H9 (cell line): ENCODE measurements at regions not wholly inside any gene's neighbourhood (a gene's known extent, or its start where the extent isn't known, plus 50 kb on each side); places are given as distances from the start of the nearest gene placed in this dataset.

Experiments used
- DNase-seq: peaks from one replicate; pipeline ENCODE4 v3.0.0-alpha.2; 2017
- H2AFZ ChIP-seq: one replicate; pipeline ENCODE4 v1.6.1; 2013; ENCODE audit warnings: mild to moderate bottlenecking, low read length, control low read depth, moderate library complexity
- H2AK5ac ChIP-seq: 2 replicates; pipeline ENCODE4 v1.6.1; 2013; ENCODE audit warnings: low read length, control low read depth, mixed read lengths; ENCODE audit not compliant: insufficient read length
- H2BK120ac ChIP-seq: one replicate; pipeline ENCODE4 v1.6.1; 2013; ENCODE audit warnings: low read depth, mild to moderate bottlenecking, low read length, control low read depth, inconsistent platforms; ENCODE audit not compliant: poor library complexity, severe bottlenecking
- H2BK12ac ChIP-seq: 2 replicates; pipeline ENCODE4 v1.6.1; 2013; ENCODE audit warnings: low read length, control low read depth, mixed read lengths, low read depth; ENCODE audit not compliant: insufficient read length
- H2BK15ac ChIP-seq: 2 replicates; pipeline ENCODE4 v1.6.1; 2013; ENCODE audit warnings: low read depth, low read length, control low read depth
- H2BK20ac ChIP-seq: one replicate; pipeline ENCODE4 v1.6.1; 2013; ENCODE audit warnings: low read depth, mild to moderate bottlenecking, low read length, control low read depth, inconsistent platforms; ENCODE audit not compliant: poor library complexity, severe bottlenecking
- H2BK5ac ChIP-seq: 2 replicates; pipeline ENCODE4 v1.6.1; 2013; ENCODE audit warnings: low read length, control low read depth, mixed read lengths; ENCODE audit not compliant: insufficient read length
- H3K14ac ChIP-seq: 2 replicates; pipeline ENCODE4 v1.6.1; 2013; ENCODE audit warnings: low read length, control low read depth; ENCODE audit not compliant: insufficient read depth
- H3K18ac ChIP-seq: 2 replicates; pipeline ENCODE4 v1.6.1; 2013; ENCODE audit warnings: low read depth, mild to moderate bottlenecking, mixed read lengths, low read length, control low read depth; ENCODE audit not compliant: insufficient read length
- H3K23ac ChIP-seq: 2 replicates; pipeline ENCODE4 v1.6.1; 2013; ENCODE audit warnings: low read length, control low read depth, mixed read lengths, low read depth; ENCODE audit not compliant: insufficient read length
- H3K23me2 ChIP-seq: 2 replicates; pipeline ENCODE4 v1.6.1; 2013; ENCODE audit warnings: low read depth, mild to moderate bottlenecking, mixed read lengths, low read length, control low read depth; ENCODE audit not compliant: insufficient read length, poor library complexity, severe bottlenecking
- H3K27ac ChIP-seq: 2 replicates; pipeline ENCODE4 v1.5.1; 2013; ENCODE audit warnings: low read length, control low read depth, mixed read lengths, low read depth; ENCODE audit not compliant: insufficient read length
- H3K27me3 ChIP-seq: 2 replicates; pipeline ENCODE4 v1.6.1; 2013; ENCODE audit warnings: low read length, control low read depth, inconsistent platforms; ENCODE audit not compliant: insufficient read depth
- H3K4ac ChIP-seq: 2 replicates; pipeline ENCODE4 v1.6.1; 2013; ENCODE audit warnings: low read depth, mild to moderate bottlenecking, control low read depth, inconsistent platforms, low read length, moderate library complexity
- H3K4me1 ChIP-seq: 2 replicates; pipeline ENCODE4 v1.6.1; 2013; ENCODE audit warnings: low read length, control low read depth, inconsistent platforms; ENCODE audit not compliant: insufficient read depth
- H3K4me2 ChIP-seq: 2 replicates; pipeline ENCODE4 v1.6.1; 2013; ENCODE audit warnings: low read length, control low read depth, mixed read lengths; ENCODE audit not compliant: insufficient read length, insufficient read depth
- H3K56ac ChIP-seq: 2 replicates; pipeline ENCODE4 v1.6.1; 2013; ENCODE audit warnings: low read depth, mild to moderate bottlenecking, mixed read lengths, low read length, control low read depth; ENCODE audit not compliant: insufficient read length
- H3K79me1 ChIP-seq: 2 replicates; pipeline ENCODE4 v1.6.1; 2013; ENCODE audit warnings: low read depth, mild to moderate bottlenecking, moderate library complexity, low read length, control low read depth, inconsistent platforms; ENCODE audit not compliant: insufficient read depth, poor library complexity, severe bottlenecking
- H3K79me2 ChIP-seq: 2 replicates; pipeline ENCODE4 v1.6.1; 2013; ENCODE audit warnings: low read length, control low read depth, inconsistent platforms; ENCODE audit not compliant: insufficient read depth
- H3K9ac ChIP-seq: 2 replicates; pipeline ENCODE4 v1.6.1; 2013; ENCODE audit warnings: low read length, control low read depth, mixed read lengths; ENCODE audit not compliant: insufficient read length; ENCODE audit errors: extremely low read depth
- H3K9me3 ChIP-seq: one replicate; pipeline ENCODE4 v1.6.1; 2013; ENCODE audit warnings: low read depth, low read length, inconsistent platforms; ENCODE audit not compliant: control insufficient read depth
- H3T11ph ChIP-seq: one replicate; pipeline ENCODE4 v1.6.1; 2013; ENCODE audit warnings: mild to moderate bottlenecking, low read length, control low read depth, inconsistent platforms
- H4K20me1 ChIP-seq: one replicate; pipeline ENCODE4 v1.6.1; 2013; ENCODE audit not compliant: control insufficient read depth, insufficient read length, insufficient read depth
- H4K5ac ChIP-seq: 2 replicates; pipeline ENCODE4 v1.6.1; 2013; ENCODE audit warnings: low read depth, mild to moderate bottlenecking, mixed read lengths, low read length, control low read depth; ENCODE audit not compliant: insufficient read length
- H4K8ac ChIP-seq: replicated peaks from 2 replicates; pipeline ENCODE4 v1.6.1; 2013; ENCODE audit warnings: low read length, control low read depth, mixed read lengths, low read depth; ENCODE audit not compliant: insufficient read length
- H4K91ac ChIP-seq: 2 replicates; pipeline ENCODE4 v1.6.1; 2013; ENCODE audit warnings: low read depth, mild to moderate bottlenecking, moderate library complexity, mixed read lengths, low read length, control low read depth; ENCODE audit not compliant: insufficient read length
- H3K27ac Mint-ChIP-seq, 3 experiments: 2 replicates in 2 of 3; 3 replicates in 1 of 3; pipeline ENCODE4 v1.8.0; 2020 to 2021; ENCODE audit warnings: mixed read lengths in 3 of 3, mild to moderate bottlenecking in 1 of 3, moderate library complexity in 1 of 3
- H3K27me3 Mint-ChIP-seq: 2 replicates; pipeline ENCODE4 v1.8.0; 2021; ENCODE audit warnings: low read depth, mild to moderate bottlenecking, moderate library complexity, mixed read lengths
- H3K36me3 Mint-ChIP-seq, 3 experiments: 2 replicates in 2 of 3; 3 replicates in 1 of 3; pipeline ENCODE4 v1.8.0; 2020 to 2021; ENCODE audit warnings: low read depth in 3 of 3, mixed read lengths in 3 of 3; ENCODE audit not compliant: insufficient read depth in 1 of 3
- H3K4me1 Mint-ChIP-seq, 2 experiments: 2 replicates each; pipeline ENCODE4 v1.8.0; 2020; ENCODE audit warnings: mixed read lengths in 2 of 2
- H3K4me3 Mint-ChIP-seq, 2 experiments: 2 replicates in 1 of 2; 3 replicates in 1 of 2; pipeline ENCODE4 v1.8.0; 2020 to 2021; ENCODE audit warnings: mild to moderate bottlenecking in 2 of 2, mixed read lengths in 2 of 2, moderate library complexity in 1 of 2
- H3K9me3 Mint-ChIP-seq, 2 experiments: 2 replicates in 1 of 2; 3 replicates in 1 of 2; pipeline ENCODE4 v1.8.0; 2020; ENCODE audit warnings: mild to moderate bottlenecking in 2 of 2, mixed read lengths in 2 of 2, moderate library complexity in 1 of 2
- CTCF ChIP-seq: fragments of 200-600 bp; sonication (generic); conservative IDR thresholded peaks from 3 replicates; pipeline ENCODE4 v1.8.0; 2021; ENCODE audit warnings: antibody characterized with exemption, mild to moderate bottlenecking
- WGBS: extraction: QIAGEN DNeasy Blood & Tissue Kit; methylation state at CpG from one replicate; pipeline ENCODE4 v1.1.7; 2013; ENCODE audit warnings: missing lambda C conversion rate, low lambda C conversion rate, mixed read lengths; ENCODE audit not compliant: insufficient read length; ENCODE audit errors: extremely low coverage; 5-methylcytosine and 5-hydroxymethylcytosine counted together

DNA sequence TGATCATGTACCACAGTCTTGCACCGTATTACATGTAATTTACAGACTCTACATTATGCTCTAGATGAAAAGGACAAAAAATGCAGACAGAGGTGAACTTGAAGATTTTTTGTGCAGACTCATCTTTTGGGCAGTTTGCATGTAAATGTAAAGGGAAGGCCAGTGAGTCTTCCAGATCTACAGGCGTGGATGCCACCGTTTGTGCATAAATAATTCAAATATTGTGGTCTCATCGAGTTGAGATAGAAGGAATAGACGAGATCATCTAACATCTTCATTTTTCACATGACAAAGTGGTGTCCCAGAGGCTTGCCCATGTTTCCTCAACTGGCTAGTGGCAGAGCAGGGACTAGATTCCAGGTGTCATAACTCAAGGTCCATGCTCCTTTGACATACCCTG lies 125.2 kb downstream of the ALX1 start:
- WGBS: no CpG with 5 or more reads among the region's 5 CpGs
- Histone ChIP-seq H3K14ac (no peak overlapping the region), H3K79me2 (no peaks in the 10 kb centered on the region), H3K4me2 (no peak overlapping the region), H4K91ac (no peak overlapping the region), H2AK5ac (no peak overlapping the region), H3T11ph (no peak overlapping the region), H3K23ac (no peak overlapping the region), H2BK5ac (no peak overlapping the region), H3K56ac (no peak overlapping the region), H3K18ac (no peak overlapping the region), H3K4ac (no peak overlapping the region), H4K20me1 (no peaks in the 10 kb centered on the region), H3K27ac (no peak overlapping the region), H4K8ac (no peak overlapping the region), H3K27me3 (no peaks in the 10 kb centered on the region), H2BK12ac (no peak overlapping the region), H3K4me1 (no peaks in the 10 kb centered on the region), H4K5ac (no peak overlapping the region), H2BK15ac (no peak overlapping the region), H3K9me3 (no peaks in the 10 kb centered on the region), H2BK20ac (no peak overlapping the region), H2AFZ (no peak overlapping the region), H2BK120ac (no peak overlapping the region), H3K79me1 (no peaks in the 10 kb centered on the region), H3K23me2 (no peaks in the 10 kb centered on the region), H3K9ac (no peak overlapping the region)
- DNase-seq: no peak
- TF ChIP-seq CTCF: no peak
- H3K4me1 Mint-ChIP-seq: peaks cover 6 to 12% of the 10 kb centered on the region in 2 experiments
- H3K9me3 Mint-ChIP-seq: no peaks in the 10 kb centered on the region
- no peaks in the 10 kb centered on the region for H3K36me3 Mint-ChIP-seq
- H3K27me3 Mint-ChIP-seq: no peaks in the 10 kb centered on the region
- no peak overlapping the region for H3K27ac Mint-ChIP-seq
- no peak overlapping the region for H3K4me3 Mint-ChIP-seq
